Liver (tissue), 3 donors: ENCODE measurements at regions not wholly inside any gene's neighbourhood (a gene's known extent, or its start where the extent isn't known, plus 50 kb on each side); places are given as distances from the start of the nearest gene placed in this dataset.

Source experiments
- EGR1 ChIP-seq, 2 donors: IDR thresholded peaks; 2 replicates each; pipeline ENCODE4 v1.6.1; 2016 to 2018; ENCODE audit warnings: antibody characterized with exemption in 2 of 2, low read depth in 2 of 2
- GABPA ChIP-seq, 2 donors: IDR thresholded peaks in 1 of 2; conservative IDR thresholded peaks in 1 of 2; 2 replicates each; pipeline ENCODE4 v1.6.1; 2016; ENCODE audit warnings: antibody characterized with exemption in 2 of 2, mild to moderate bottlenecking in 1 of 2, moderate library complexity in 1 of 2
- NR2F2 ChIP-seq: IDR thresholded peaks from 2 replicates; pipeline ENCODE4 v1.6.1; 2016; ENCODE audit warnings: antibody characterized with exemption
- RAD21 ChIP-seq, 2 donors: IDR thresholded peaks; 2 replicates each; pipeline ENCODE4 v1.6.1; 2016; ENCODE audit warnings: antibody characterized with exemption in 2 of 2, mild to moderate bottlenecking in 2 of 2
- RXRA ChIP-seq, 2 donors: IDR thresholded peaks; 2 replicates each; pipeline ENCODE4 v1.6.1; 2017 to 2018; ENCODE audit warnings: antibody characterized with exemption in 2 of 2, mild to moderate bottlenecking in 1 of 2
- SP1 ChIP-seq: IDR thresholded peaks from 2 replicates; pipeline ENCODE4 v1.6.1; 2018; ENCODE audit warnings: antibody characterized with exemption, mild to moderate bottlenecking
- TAF1 ChIP-seq: conservative IDR thresholded peaks from 2 replicates; pipeline ENCODE4 v1.6.1; 2016; ENCODE audit warnings: antibody characterized with exemption, mild to moderate bottlenecking
- YY1 ChIP-seq: IDR thresholded peaks from 2 replicates; pipeline ENCODE4 v1.6.1; 2016; ENCODE audit warnings: antibody characterized with exemption, mild to moderate bottlenecking
- TF ChIP-seq, protein P1 (sequence below): IDR thresholded peaks from 2 replicates; pipeline ENCODE4 v1.6.1; 2016; ENCODE audit warnings: antibody characterized with exemption, mild to moderate bottlenecking
- TF ChIP-seq, protein P2 (sequence below): fragments of 150-350 bp; IDR thresholded peaks from 2 replicates; pipeline ENCODE4 v1.5.1; 2017; ENCODE audit warnings: improper control_type of control experiment, low read depth, low read length; ENCODE audit not compliant: missing input control
- TF ChIP-seq, protein P3 (sequence below): IDR thresholded peaks from 2 replicates; pipeline ENCODE4 v1.6.1; 2016; ENCODE audit warnings: antibody characterized with exemption
- TF ChIP-seq, protein P4 (sequence below): IDR thresholded peaks from 2 replicates; pipeline ENCODE4 v1.6.1; 2016; ENCODE audit warnings: antibody characterized with exemption
- TF ChIP-seq, protein P5 (sequence below): IDR thresholded peaks from 2 replicates; pipeline ENCODE4 v1.6.1; 2016; ENCODE audit warnings: antibody characterized with exemption
- donor health status: healthy.
- donor health status: healthy.

DNA sequence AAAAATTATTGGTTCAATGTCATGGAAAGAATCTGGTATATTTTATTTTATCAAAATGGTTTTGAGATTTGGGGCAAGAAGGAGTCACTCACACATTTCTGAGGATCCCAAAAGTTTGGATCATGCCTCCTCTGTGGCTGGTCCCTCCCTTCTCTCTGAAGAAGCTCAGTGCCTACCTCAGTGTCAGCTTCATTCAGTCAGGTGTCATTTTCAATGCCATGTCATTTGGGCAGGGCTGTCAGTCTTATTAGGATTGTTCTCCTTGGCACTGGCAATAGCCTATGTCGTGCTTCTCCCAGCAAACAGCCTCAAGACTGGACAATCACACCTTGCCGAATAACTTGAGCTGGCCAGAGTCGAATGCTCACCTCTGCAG, 264.5 kb upstream of the CAMK1G start:
- TF ChIP-seq, protein P1, sequence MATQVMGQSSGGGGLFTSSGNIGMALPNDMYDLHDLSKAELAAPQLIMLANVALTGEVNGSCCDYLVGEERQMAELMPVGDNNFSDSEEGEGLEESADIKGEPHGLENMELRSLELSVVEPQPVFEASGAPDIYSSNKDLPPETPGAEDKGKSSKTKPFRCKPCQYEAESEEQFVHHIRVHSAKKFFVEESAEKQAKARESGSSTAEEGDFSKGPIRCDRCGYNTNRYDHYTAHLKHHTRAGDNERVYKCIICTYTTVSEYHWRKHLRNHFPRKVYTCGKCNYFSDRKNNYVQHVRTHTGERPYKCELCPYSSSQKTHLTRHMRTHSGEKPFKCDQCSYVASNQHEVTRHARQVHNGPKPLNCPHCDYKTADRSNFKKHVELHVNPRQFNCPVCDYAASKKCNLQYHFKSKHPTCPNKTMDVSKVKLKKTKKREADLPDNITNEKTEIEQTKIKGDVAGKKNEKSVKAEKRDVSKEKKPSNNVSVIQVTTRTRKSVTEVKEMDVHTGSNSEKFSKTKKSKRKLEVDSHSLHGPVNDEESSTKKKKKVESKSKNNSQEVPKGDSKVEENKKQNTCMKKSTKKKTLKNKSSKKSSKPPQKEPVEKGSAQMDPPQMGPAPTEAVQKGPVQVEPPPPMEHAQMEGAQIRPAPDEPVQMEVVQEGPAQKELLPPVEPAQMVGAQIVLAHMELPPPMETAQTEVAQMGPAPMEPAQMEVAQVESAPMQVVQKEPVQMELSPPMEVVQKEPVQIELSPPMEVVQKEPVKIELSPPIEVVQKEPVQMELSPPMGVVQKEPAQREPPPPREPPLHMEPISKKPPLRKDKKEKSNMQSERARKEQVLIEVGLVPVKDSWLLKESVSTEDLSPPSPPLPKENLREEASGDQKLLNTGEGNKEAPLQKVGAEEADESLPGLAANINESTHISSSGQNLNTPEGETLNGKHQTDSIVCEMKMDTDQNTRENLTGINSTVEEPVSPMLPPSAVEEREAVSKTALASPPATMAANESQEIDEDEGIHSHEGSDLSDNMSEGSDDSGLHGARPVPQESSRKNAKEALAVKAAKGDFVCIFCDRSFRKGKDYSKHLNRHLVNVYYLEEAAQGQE, result no peak
- no peak for TF ChIP-seq RAD21 (IDR thresholded peaks at IDR 0.05)
- TF ChIP-seq, protein P2, sequence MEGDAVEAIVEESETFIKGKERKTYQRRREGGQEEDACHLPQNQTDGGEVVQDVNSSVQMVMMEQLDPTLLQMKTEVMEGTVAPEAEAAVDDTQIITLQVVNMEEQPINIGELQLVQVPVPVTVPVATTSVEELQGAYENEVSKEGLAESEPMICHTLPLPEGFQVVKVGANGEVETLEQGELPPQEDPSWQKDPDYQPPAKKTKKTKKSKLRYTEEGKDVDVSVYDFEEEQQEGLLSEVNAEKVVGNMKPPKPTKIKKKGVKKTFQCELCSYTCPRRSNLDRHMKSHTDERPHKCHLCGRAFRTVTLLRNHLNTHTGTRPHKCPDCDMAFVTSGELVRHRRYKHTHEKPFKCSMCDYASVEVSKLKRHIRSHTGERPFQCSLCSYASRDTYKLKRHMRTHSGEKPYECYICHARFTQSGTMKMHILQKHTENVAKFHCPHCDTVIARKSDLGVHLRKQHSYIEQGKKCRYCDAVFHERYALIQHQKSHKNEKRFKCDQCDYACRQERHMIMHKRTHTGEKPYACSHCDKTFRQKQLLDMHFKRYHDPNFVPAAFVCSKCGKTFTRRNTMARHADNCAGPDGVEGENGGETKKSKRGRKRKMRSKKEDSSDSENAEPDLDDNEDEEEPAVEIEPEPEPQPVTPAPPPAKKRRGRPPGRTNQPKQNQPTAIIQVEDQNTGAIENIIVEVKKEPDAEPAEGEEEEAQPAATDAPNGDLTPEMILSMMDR, result no peak
- no peak for TF ChIP-seq GABPA (IDR thresholded peaks at IDR 0.05 in 1 of 2, conservative IDR thresholded peaks at IDR 0.05 in 1 of 2)
- TF ChIP-seq EGR1 (IDR thresholded peaks at IDR 0.05; ENCODE audit: low read depth in 2 of 2), result no peak
- TF ChIP-seq, protein P3, sequence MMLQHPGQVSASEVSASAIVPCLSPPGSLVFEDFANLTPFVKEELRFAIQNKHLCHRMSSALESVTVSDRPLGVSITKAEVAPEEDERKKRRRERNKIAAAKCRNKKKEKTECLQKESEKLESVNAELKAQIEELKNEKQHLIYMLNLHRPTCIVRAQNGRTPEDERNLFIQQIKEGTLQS, result no peak
- no peak for TF ChIP-seq SP1
- TF ChIP-seq YY1, result no peak
- no peak for TF ChIP-seq TAF1
- TF ChIP-seq RXRA (IDR thresholded peaks at IDR 0.05), result no peak
- TF ChIP-seq, protein P4, sequence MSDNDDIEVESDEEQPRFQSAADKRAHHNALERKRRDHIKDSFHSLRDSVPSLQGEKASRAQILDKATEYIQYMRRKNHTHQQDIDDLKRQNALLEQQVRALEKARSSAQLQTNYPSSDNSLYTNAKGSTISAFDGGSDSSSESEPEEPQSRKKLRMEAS, result no peak
- TF ChIP-seq NR2F2, result no peak
- TF ChIP-seq, protein P5, sequence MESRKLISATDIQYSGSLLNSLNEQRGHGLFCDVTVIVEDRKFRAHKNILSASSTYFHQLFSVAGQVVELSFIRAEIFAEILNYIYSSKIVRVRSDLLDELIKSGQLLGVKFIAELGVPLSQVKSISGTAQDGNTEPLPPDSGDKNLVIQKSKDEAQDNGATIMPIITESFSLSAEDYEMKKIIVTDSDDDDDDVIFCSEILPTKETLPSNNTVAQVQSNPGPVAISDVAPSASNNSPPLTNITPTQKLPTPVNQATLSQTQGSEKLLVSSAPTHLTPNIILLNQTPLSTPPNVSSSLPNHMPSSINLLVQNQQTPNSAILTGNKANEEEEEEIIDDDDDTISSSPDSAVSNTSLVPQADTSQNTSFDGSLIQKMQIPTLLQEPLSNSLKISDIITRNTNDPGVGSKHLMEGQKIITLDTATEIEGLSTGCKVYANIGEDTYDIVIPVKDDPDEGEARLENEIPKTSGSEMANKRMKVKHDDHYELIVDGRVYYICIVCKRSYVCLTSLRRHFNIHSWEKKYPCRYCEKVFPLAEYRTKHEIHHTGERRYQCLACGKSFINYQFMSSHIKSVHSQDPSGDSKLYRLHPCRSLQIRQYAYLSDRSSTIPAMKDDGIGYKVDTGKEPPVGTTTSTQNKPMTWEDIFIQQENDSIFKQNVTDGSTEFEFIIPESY, result no peak
